Colonic mucosa (tissue), 4 donors: ENCODE measurements at regions not wholly inside any gene's neighbourhood (a gene's known extent, or its start where the extent isn't known, plus 50 kb on each side); places are given as distances from the start of the nearest gene placed in this dataset.
"Not testable (repeated sequence)": the region's sequence is repeated elsewhere in the genome, so short reads cannot be mapped to it uniquely, and the experiment has no call there.

Experiments
- DNase-seq: peaks from one replicate; pipeline ENCODE4 v3.0.0-alpha.2; 2020
- H3K27ac ChIP-seq: fragments of 200-600 bp; one replicate; pipeline ENCODE4 v1.8.0; 2021
- H3K27me3 ChIP-seq: fragments of 200-600 bp; one replicate; pipeline ENCODE4 v1.8.0; 2021
- H3K36me3 ChIP-seq: fragments of 200-600 bp; one replicate; pipeline ENCODE4 v1.8.0; 2021
- H3K4me1 ChIP-seq: fragments of 200-600 bp; one replicate; pipeline ENCODE4 v1.8.0; 2021; ENCODE audit warnings: mild to moderate bottlenecking
- H3K4me3 ChIP-seq: fragments of 200-600 bp; one replicate; pipeline ENCODE4 v1.8.0; 2021
- H3K9ac ChIP-seq, 2 donors: one replicate each; pipeline ENCODE4 v1.7.0; 2013; ENCODE audit warnings: control low read depth in 2 of 2, low read depth in 2 of 2, low read length in 2 of 2
- H3K9me3 ChIP-seq: fragments of 200-600 bp; one replicate; pipeline ENCODE4 v1.8.0; 2021
- intact Hi-C: fragments of 100-400 bp; cut with DNase I; formaldehyde crosslinking; loops from one replicate; pipeline ENCODE4 v1.14.1; 2022
- TF ChIP-seq, protein P1 (sequence below): fragments of 200-600 bp; IDR thresholded peaks from one replicate; pipeline ENCODE4 v1.8.0; 2022; ENCODE audit warnings: antibody characterized with exemption, mild to moderate bottlenecking
- donor health status: healthy.
- donor health status: DM: no; HTN: no; CAD: no.
- donor health status: DM: no; HTN: no; CAD: no.

DNA sequence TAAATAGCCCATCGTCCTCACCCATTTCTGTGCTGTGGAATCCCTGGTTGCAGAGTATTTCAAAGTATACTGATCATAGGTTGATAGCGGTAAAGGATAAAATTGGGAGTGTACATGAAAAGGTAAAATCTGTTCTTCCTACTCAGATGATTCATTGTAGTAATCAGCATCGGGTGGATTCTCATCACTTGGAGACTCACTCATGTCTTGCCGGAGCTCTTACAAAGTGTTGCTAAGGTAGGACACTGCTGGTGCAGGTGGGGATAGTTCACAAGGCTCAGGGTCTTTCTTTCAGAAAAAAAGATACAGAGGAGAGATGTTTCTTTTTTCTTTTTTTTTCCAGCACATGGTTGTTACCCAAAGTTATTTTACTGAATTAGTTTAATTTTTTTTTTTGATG, 84.8 kb downstream of the MTNR1B start:
- no peak for DNase-seq
- no peaks in the 10 kb centered on the region for H3K4me1 ChIP-seq
- TF ChIP-seq, protein P1, sequence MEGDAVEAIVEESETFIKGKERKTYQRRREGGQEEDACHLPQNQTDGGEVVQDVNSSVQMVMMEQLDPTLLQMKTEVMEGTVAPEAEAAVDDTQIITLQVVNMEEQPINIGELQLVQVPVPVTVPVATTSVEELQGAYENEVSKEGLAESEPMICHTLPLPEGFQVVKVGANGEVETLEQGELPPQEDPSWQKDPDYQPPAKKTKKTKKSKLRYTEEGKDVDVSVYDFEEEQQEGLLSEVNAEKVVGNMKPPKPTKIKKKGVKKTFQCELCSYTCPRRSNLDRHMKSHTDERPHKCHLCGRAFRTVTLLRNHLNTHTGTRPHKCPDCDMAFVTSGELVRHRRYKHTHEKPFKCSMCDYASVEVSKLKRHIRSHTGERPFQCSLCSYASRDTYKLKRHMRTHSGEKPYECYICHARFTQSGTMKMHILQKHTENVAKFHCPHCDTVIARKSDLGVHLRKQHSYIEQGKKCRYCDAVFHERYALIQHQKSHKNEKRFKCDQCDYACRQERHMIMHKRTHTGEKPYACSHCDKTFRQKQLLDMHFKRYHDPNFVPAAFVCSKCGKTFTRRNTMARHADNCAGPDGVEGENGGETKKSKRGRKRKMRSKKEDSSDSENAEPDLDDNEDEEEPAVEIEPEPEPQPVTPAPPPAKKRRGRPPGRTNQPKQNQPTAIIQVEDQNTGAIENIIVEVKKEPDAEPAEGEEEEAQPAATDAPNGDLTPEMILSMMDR: no peak
- intact Hi-C loops: no loop called here
- H3K9me3 ChIP-seq: no peaks in the 10 kb centered on the region
- no peaks in the 10 kb centered on the region for H3K36me3 ChIP-seq
- no peak overlapping the region for H3K4me3 ChIP-seq
- H3K27me3 ChIP-seq: no peaks in the 10 kb centered on the region
- no peak overlapping the region for H3K9ac ChIP-seq
- no peak overlapping the region for H3K27ac ChIP-seq

DNA sequence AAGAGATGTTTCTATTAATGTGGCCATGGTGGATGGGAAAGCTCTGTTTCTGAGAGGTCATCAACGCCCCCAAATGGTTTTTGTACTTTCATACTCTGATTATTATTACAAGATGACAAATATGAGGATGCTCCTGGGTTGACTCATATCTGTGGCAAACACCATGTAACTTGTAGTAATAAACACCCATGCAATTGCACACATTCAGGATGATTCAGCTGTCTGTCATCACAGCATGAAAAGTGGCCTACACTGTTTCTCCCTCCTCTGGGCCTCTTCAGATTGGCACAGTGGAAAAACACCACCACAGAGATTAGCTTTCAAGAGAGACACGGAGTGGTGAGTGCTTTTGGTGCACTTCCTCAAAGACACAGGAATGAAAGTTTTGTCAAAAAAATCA, 85.4 kb downstream of the MTNR1B start:
- Histone ChIP-seq H3K9ac (no peak overlapping the region), H3K4me3 (no peak overlapping the region)
- intact Hi-C loops: no loop called here

DNA sequence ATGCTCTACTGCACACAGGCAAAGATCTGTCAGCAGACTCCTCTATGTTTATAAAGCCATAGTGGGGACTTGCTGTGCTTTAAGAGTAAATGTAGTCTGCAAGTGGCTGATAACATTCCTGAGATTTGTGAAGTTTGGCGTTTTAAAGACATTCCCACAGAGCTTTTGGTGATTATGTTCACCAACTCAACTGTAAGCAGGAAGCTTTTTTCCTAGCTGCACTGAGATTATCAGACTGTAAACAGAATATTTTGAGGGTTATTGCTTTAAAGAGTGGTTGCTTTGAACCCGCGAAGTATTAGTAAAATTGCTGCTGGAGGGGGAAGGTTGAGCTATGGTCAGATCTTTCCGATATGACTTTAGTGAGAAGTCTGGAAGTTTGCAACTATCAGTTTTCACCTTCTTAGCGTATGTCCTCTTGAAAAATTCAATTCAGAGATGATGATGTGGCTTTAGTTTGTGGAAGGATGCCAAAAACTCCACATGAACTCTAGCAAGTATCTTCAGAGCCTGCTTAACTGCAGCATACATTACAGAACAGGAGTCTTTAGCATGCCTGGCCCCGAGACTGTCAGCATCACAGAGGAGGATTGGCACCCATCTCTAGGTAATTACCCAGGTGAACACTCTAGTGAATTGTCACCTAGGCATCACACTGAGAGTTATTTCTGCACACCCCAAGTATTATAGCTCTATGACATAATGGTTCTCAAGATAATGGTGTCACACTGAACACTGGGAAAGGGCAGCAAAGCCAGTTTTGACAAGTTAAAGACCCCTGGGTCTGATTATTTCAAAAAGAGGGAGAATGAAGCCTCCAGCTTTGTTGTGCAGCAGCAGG, 89.9 kb downstream of the MTNR1B start:
- intact Hi-C loops: no loop called here
- H3K36me3 ChIP-seq: no peaks in the 10 kb centered on the region
- DNase-seq: no peak
- H3K4me1 ChIP-seq: no peaks in the 10 kb centered on the region
- H3K4me3 ChIP-seq: no peak overlapping the region
- H3K9ac ChIP-seq: no peak overlapping the region
- TF ChIP-seq, protein P1: no peak
- H3K9me3 ChIP-seq: no peaks in the 10 kb centered on the region
- no peaks in the 10 kb centered on the region for H3K27me3 ChIP-seq
- H3K27ac ChIP-seq: no peak overlapping the region

More for the DNA sequence above, 85.4 kb downstream of the MTNR1B start:
- no peak for DNase-seq
- no peaks in the 10 kb centered on the region for H3K36me3 ChIP-seq
- H3K27ac ChIP-seq: no peak overlapping the region
- TF ChIP-seq, protein P1: no peak
- H3K27me3 ChIP-seq: no peaks in the 10 kb centered on the region
- no peaks in the 10 kb centered on the region for H3K4me1 ChIP-seq
- H3K9me3 ChIP-seq: no peaks in the 10 kb centered on the region

DNA sequence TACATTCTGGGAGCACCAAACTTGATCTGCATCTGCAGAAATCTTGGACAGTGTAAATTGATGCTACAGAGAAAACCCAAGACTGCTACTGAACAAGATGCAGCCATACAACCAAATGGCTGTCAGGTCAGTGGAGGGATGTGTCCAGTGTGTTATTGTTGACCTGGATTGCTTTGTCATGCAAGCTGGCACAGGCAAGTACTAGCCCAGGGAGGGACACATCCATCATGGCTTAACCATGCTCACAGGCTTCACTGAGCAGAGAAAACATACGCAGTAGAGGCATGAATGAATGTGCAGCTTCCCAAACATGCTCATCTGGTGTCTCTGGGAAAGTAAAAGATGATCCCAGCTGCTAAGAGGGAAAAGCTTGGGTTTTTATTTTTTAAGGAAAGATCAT, 93.6 kb downstream of the MTNR1B start:
- Histone ChIP-seq H3K9me3 (no peaks in the 10 kb centered on the region), H3K4me3 (no peak overlapping the region), H3K27ac (no peak overlapping the region), H3K4me1 (no peaks in the 10 kb centered on the region), H3K27me3 (no peaks in the 10 kb centered on the region), H3K9ac (no peak overlapping the region), H3K36me3 (no peaks in the 10 kb centered on the region)
- TF ChIP-seq, protein P1: no peak
- no peak for DNase-seq
- intact Hi-C loops: no loop called here

DNA sequence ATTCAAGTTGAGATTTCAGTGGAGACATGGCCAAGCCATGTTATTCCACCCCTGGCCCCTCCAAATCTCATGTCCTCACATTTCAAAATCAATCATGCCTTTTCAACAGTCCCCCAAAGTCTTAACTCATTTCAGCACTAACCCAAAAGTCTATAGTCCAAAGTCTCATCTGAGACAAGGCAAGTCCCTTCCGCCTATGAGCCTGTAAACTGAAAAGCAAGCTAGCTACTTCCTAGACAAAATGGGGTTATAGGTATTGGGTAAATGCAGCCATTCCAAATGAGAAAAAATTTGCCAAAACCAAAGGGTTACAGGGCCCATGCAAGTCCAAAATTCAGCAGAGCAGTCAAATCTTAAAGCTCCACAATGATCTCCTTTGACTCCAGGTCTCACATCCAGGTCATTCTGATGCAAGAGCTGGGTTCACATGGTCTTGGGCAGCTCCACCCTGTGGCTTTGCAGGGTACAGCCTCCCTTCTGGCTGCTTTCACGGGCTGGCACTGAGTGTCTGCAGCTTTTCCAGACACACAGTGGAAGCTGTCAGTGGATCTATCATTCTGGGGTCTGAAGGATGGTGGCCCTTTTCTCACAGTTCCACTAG, 95.7 kb downstream of the MTNR1B start:
- H3K9me3 ChIP-seq, H3K4me3 ChIP-seq, H3K36me3 ChIP-seq, H3K9ac ChIP-seq, H3K4me1 ChIP-seq, H3K27me3 ChIP-seq, H3K27ac ChIP-seq, intact Hi-C loops: not testable (repeated sequence)
- peak; percentile 35 for DNase-seq

DNA sequence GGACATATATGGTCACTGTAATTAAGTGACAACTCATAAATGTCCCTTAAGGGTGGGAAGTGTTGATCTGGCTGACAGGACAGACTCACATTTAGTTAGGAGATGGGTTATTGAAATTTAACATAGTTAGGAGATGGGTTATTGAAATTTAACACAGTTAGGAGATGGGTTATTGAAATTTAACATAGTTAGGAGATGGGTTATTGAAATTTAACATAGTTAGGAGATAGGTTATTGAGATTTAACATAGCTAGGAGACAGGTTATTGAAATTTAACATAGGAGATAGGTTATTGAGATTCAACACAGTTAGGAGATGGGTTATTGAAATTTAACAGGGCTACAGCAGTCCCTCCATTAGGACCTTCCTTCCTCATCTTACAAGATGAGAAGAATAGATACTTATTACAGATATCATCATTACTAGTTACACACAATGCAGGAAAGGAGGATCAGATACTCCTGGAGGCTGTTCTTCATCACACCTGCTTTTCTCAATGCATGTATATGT, 98.5 kb downstream of the MTNR1B start:
- intact Hi-C loops: no loop called here
- H3K27me3 ChIP-seq: no peaks in the 10 kb centered on the region
- no peaks in the 10 kb centered on the region for H3K9me3 ChIP-seq
- H3K27ac ChIP-seq: no peak overlapping the region
- no peaks in the 10 kb centered on the region for H3K4me1 ChIP-seq
- no peak overlapping the region for H3K9ac ChIP-seq
- H3K4me3 ChIP-seq: no peak overlapping the region
- no peaks in the 10 kb centered on the region for H3K36me3 ChIP-seq
- DNase-seq: no peak
- TF ChIP-seq, protein P1: no peak
